Transverse colon (tissue), 4 donors: ENCODE measurements at regions not wholly inside any gene's neighbourhood (a gene's known extent, or its start where the extent isn't known, plus 50 kb on each side); places are given as distances from the start of the nearest gene placed in this dataset.

Source experiments
- EP300 ChIP-seq: sonication (generic); formaldehyde crosslinking; IDR thresholded peaks from one replicate; pipeline ENCODE4 v1.6.1; 2017; ENCODE audit warnings: antibody characterized with exemption, low read depth
- POLR2A ChIP-seq: fragments of 450-650 bp; IDR thresholded peaks from one replicate; pipeline ENCODE4 v1.6.1; 2016; ENCODE audit warnings: antibody characterized with exemption, mild to moderate bottlenecking, moderate library complexity
- POLR2AphosphoS5 ChIP-seq, 3 donors: sonication (generic); formaldehyde crosslinking; IDR thresholded peaks; one replicate each; pipeline ENCODE4 v1.6.1; 2016; ENCODE audit warnings: antibody characterized with exemption in 3 of 3
- TF ChIP-seq, protein P1 (sequence below), 5 experiments: fragments of 200-600 bp in 3 of 5; fragments of 450-650 bp in 2 of 5; sonication (generic) in 3 of 5; IDR thresholded peaks; 1 replicate in 2 of 5; 2 replicates in 3 of 5; pipeline ENCODE4 v1.5.1; 2016 to 2017; ENCODE audit warnings: antibody characterized with exemption in 5 of 5, inconsistent platforms in 3 of 5, mild to moderate bottlenecking in 2 of 5, moderate library complexity in 1 of 5

DNA sequence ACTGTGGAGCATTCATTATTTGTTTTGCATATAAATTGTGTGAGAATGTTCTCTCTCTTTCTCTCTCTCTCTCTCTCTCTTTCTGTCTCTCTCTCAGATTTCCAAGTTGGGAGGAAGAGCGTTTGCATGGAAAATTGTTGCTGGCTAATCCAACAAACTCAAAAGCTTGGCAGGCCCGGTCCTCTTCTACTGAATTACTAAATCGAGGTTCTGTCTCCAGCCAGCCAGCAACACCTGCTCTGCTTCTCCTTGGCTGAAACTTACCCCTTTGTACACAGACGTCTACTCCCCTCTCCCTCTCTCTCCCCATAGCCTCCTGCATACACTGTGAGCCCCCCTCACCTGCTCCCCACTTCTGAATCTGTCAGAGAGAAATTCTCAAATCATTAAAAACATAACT is 996.4 kb upstream of the AUTS2 start:
- TF ChIP-seq, protein P1, sequence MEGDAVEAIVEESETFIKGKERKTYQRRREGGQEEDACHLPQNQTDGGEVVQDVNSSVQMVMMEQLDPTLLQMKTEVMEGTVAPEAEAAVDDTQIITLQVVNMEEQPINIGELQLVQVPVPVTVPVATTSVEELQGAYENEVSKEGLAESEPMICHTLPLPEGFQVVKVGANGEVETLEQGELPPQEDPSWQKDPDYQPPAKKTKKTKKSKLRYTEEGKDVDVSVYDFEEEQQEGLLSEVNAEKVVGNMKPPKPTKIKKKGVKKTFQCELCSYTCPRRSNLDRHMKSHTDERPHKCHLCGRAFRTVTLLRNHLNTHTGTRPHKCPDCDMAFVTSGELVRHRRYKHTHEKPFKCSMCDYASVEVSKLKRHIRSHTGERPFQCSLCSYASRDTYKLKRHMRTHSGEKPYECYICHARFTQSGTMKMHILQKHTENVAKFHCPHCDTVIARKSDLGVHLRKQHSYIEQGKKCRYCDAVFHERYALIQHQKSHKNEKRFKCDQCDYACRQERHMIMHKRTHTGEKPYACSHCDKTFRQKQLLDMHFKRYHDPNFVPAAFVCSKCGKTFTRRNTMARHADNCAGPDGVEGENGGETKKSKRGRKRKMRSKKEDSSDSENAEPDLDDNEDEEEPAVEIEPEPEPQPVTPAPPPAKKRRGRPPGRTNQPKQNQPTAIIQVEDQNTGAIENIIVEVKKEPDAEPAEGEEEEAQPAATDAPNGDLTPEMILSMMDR (IDR thresholded peaks at IDR 0.05) = no peak
- TF ChIP-seq POLR2AphosphoS5 (IDR thresholded peaks at IDR 0.05) (no peak), POLR2A (no peak), EP300 (no peak)
